ENCODE measurements at regions not wholly inside any gene's neighbourhood (a gene's known extent, or its start where the extent isn't known, plus 50 kb on each side); places are given as distances from the start of the nearest gene placed in this dataset.
"Not testable (repeated sequence)": the region's sequence is repeated elsewhere in the genome, so short reads cannot be mapped to it uniquely, and the experiment has no call there.

DNA sequence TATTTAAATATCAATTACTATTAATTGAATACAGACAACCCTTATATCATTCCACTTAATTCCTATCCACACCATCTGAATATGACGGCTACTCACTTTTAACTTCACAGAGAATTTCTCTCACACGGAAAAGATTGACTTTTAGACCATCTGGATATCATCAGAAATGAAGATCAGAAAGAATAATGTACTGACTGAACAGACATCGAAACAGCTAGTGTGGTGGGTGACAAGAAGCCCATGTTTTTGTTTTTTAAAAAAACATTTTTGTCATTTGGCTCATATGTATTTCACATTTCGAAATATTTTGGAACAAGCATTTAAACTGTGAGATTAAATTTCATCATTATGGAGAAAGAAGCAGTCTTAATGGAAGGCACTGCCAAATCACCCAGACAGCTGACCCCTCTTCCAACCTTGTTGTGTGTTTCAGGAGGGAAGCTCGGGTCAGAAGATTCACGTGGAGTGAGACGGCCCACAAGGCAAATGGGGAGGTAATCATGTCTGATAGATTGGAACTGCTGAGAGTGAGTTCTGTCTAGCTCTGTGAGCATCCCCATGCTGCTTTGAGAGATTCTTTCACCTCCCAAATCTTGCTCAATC lies 204.2 kb upstream of the RASGEF1B start:
- no peak overlapping the region for H3K27ac ChIP-seq
- no peak for DNase-seq
- intact Hi-C loops (cut with DNase I): no loop called here
- TF ChIP-seq, protein P1, sequence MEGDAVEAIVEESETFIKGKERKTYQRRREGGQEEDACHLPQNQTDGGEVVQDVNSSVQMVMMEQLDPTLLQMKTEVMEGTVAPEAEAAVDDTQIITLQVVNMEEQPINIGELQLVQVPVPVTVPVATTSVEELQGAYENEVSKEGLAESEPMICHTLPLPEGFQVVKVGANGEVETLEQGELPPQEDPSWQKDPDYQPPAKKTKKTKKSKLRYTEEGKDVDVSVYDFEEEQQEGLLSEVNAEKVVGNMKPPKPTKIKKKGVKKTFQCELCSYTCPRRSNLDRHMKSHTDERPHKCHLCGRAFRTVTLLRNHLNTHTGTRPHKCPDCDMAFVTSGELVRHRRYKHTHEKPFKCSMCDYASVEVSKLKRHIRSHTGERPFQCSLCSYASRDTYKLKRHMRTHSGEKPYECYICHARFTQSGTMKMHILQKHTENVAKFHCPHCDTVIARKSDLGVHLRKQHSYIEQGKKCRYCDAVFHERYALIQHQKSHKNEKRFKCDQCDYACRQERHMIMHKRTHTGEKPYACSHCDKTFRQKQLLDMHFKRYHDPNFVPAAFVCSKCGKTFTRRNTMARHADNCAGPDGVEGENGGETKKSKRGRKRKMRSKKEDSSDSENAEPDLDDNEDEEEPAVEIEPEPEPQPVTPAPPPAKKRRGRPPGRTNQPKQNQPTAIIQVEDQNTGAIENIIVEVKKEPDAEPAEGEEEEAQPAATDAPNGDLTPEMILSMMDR (IDR thresholded peaks at IDR 0.05): no peak
- no peaks in the 10 kb centered on the region for H3K9me3 ChIP-seq
- no peak overlapping the region for H3K4me3 ChIP-seq
- no peaks in the 10 kb centered on the region for H3K27me3 ChIP-seq
- no peaks in the 10 kb centered on the region for H3K36me3 ChIP-seq
- H3K4me1 ChIP-seq: no peaks in the 10 kb centered on the region
- H3K9ac ChIP-seq (ENCODE audit: low read depth in 2 of 2, low read length in 2 of 2): no peak overlapping the region

GRCh38 chr4:81673961-81674360 lies 202.3 kb upstream of the RASGEF1B start:
- TF ChIP-seq, protein P1 (IDR thresholded peaks at IDR 0.05): no peak
- intact Hi-C loops (cut with DNase I): no loop called here
- Histone ChIP-seq H3K9ac (ENCODE audit: low read depth in 2 of 2, low read length in 2 of 2) (no peak overlapping the region), H3K36me3 (no peaks in the 10 kb centered on the region), H3K27ac (no peak overlapping the region), H3K4me1 (no peaks in the 10 kb centered on the region), H3K9me3 (no peaks in the 10 kb centered on the region), H3K4me3 (no peak overlapping the region), H3K27me3 (no peaks in the 10 kb centered on the region)
- DNase-seq: no peak

DNA sequence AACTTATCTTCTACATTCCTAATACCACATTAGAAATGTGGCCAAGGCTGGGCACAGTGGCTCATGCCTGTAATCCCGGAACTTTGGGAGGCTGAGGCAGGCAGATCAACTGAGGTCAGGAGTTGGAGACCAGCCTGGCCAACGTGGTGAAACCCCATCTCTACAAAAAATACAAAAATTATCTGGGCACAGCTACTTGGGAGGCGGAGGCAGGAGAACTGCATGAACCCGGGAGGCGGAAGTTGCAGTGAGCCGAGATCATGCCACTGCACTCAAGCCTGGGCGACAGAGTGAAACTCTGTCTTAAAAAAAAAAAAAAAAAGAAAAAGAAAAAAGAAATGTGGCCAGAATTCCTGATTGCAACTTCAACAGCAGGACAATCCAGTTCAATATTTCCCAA lies 196.6 kb upstream of the RASGEF1B start:
- DNase-seq; H3K9ac ChIP-seq (ENCODE audit: low read depth in 2 of 2, low read length in 2 of 2); H3K27me3 ChIP-seq; H3K36me3 ChIP-seq; H3K9me3 ChIP-seq; H3K4me3 ChIP-seq; H3K27ac ChIP-seq; intact Hi-C loops (cut with DNase I); H3K4me1 ChIP-seq: not testable (repeated sequence)

DNA sequence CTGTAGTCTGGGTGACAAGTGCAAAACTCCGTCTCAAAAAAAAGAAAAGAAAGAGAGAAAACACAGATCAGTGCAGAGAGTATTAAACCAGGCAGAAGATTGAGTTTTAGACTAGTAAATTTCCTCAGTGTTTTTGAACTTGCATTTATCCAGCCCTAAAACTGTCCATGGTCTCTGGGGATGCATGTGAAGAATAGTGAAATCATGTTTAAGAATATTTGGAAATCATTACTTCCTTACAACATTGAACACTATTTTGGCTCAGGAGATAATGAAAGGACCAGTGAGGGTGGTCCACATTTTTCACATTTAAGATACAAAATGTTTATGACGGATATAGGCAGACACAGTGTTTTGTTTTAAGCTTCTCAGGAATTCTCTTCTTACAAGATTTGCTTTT lies 195.8 kb upstream of the RASGEF1B start:
- Histone ChIP-seq H3K9ac (ENCODE audit: low read depth in 2 of 2, low read length in 2 of 2) (no peak overlapping the region), H3K4me1 (no peaks in the 10 kb centered on the region), H3K27ac (no peak overlapping the region), H3K4me3 (no peak overlapping the region), H3K9me3 (no peaks in the 10 kb centered on the region), H3K27me3 (no peaks in the 10 kb centered on the region), H3K36me3 (no peaks in the 10 kb centered on the region)
- TF ChIP-seq, protein P1 (IDR thresholded peaks at IDR 0.05): no peak
- no peak for DNase-seq
- intact Hi-C loops (cut with DNase I): no loop called here

DNA sequence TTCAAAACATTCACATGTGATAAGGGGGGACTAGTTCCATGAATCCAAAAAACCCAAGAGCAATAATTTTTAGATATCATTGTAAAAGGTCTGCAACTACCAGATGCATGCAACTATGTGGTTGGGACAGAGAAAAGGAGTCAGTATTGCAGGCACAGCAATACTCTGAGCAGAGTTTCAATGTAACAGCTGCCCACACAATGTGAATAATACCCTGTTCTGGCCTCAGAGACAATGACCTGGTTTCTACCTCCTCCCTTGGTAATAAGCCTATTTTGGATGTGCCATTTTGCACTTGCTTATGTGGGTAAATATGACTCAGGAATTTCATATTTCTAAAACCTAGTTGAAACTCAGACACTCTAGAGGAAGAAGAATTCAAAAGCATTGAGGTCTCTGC lies 194.8 kb upstream of the RASGEF1B start:
- Histone ChIP-seq H3K9ac (ENCODE audit: low read depth in 2 of 2, low read length in 2 of 2) (no peak overlapping the region), H3K4me1 (no peaks in the 10 kb centered on the region), H3K9me3 (no peaks in the 10 kb centered on the region), H3K27me3 (no peaks in the 10 kb centered on the region), H3K36me3 (no peaks in the 10 kb centered on the region), H3K27ac (no peak overlapping the region), H3K4me3 (no peak overlapping the region)
- intact Hi-C loops (cut with DNase I): no loop called here
- TF ChIP-seq, protein P1 (IDR thresholded peaks at IDR 0.05): no peak
- DNase-seq: no peak

GRCh38 chr4:81665649-81666048 lies 193.9 kb upstream of the RASGEF1B start:
- H3K4me3 ChIP-seq: no peak overlapping the region
- no peak overlapping the region for H3K9ac ChIP-seq (ENCODE audit: low read depth in 2 of 2, low read length in 2 of 2)
- no peak overlapping the region for H3K27ac ChIP-seq
- TF ChIP-seq, protein P1 (IDR thresholded peaks at IDR 0.05): no peak
- H3K36me3 ChIP-seq: no peaks in the 10 kb centered on the region
- DNase-seq: no peak
- H3K27me3 ChIP-seq: no peaks in the 10 kb centered on the region
- intact Hi-C loops (cut with DNase I): no loop called here
- H3K9me3 ChIP-seq: no peaks in the 10 kb centered on the region
- no peaks in the 10 kb centered on the region for H3K4me1 ChIP-seq

Measured in colonic mucosa (tissue), 4 donors.